Smooth muscle cell (in vitro differentiated cells): ENCODE measurements at regions not wholly inside any gene's neighbourhood (a gene's known extent, or its start where the extent isn't known, plus 50 kb on each side); places are given as distances from the start of the nearest gene placed in this dataset.

Experiments
- DNase-seq: peaks from one replicate; lab custom pipeline; 2025; ENCODE audit not compliant: unreplicated experiment; lab: John Stamatoyannopoulos, UW
- H2AFZ ChIP-seq: fragments of 200-600 bp; sonication (generic); 2 replicates; pipeline ENCODE4 v1.6.0; 2016; ENCODE audit warnings: antibody characterized with exemption, low read depth, mild to moderate bottlenecking
- H3F3A ChIP-seq: fragments of 200-600 bp; sonication (generic); 2 replicates; pipeline ENCODE4 v1.6.0; 2017; ENCODE audit warnings: antibody characterized with exemption, low read depth
- H3K27ac ChIP-seq: fragments of 200-600 bp; sonication (generic); 2 replicates; pipeline ENCODE4 v1.5.1; 2016; ENCODE audit warnings: low read depth, mild to moderate bottlenecking
- H3K27me3 ChIP-seq: fragments of 200-600 bp; sonication (generic); 2 replicates; pipeline ENCODE4 v1.6.1; 2016; ENCODE audit warnings: low read depth, mild to moderate bottlenecking
- H3K36me3 ChIP-seq: fragments of 200-600 bp; sonication (generic); 2 replicates; pipeline ENCODE4 v1.5.1; 2016; ENCODE audit warnings: low read depth
- H3K4me1 ChIP-seq: fragments of 200-600 bp; sonication (generic); 2 replicates; pipeline ENCODE4 v1.5.1; 2016; ENCODE audit warnings: low read depth
- H3K4me2 ChIP-seq: fragments of 200-600 bp; sonication (generic); 2 replicates; pipeline ENCODE4 v1.6.0; 2016; ENCODE audit warnings: mild to moderate bottlenecking
- H3K4me3 ChIP-seq: fragments of 200-600 bp; sonication (generic); 2 replicates; pipeline ENCODE4 v1.5.1; 2016; ENCODE audit warnings: mild to moderate bottlenecking
- H3K79me2 ChIP-seq: fragments of 200-600 bp; sonication (generic); 2 replicates; pipeline ENCODE4 v1.6.0; 2016; ENCODE audit warnings: low read depth, mild to moderate bottlenecking
- H3K9ac ChIP-seq: fragments of 200-600 bp; sonication (generic); 2 replicates; pipeline ENCODE4 v1.6.0; 2016; ENCODE audit warnings: low read depth
- H3K9me3 ChIP-seq: fragments of 200-600 bp; sonication (generic); replicated peaks from 2 replicates; pipeline ENCODE4 v1.5.1; 2016; ENCODE audit warnings: low read depth
- H4K20me1 ChIP-seq: fragments of 200-600 bp; sonication (generic); 2 replicates; pipeline ENCODE4 v1.6.0; 2016; ENCODE audit warnings: low read depth
- CTCF ChIP-seq: fragments of 200-600 bp; sonication (generic); IDR thresholded peaks from 2 replicates; pipeline ENCODE4 v1.5.1; 2017; ENCODE audit warnings: borderline replicate concordance, mild to moderate bottlenecking, antibody characterized with exemption; ENCODE audit not compliant: insufficient read depth, poor library complexity, severe bottlenecking
- WGBS: methylation state at CpG from one replicate; pipeline ENCODE4 v1.1.7; 2016; ENCODE audit warnings: low lambda C conversion rate; 5-methylcytosine and 5-hydroxymethylcytosine counted together

DNA sequence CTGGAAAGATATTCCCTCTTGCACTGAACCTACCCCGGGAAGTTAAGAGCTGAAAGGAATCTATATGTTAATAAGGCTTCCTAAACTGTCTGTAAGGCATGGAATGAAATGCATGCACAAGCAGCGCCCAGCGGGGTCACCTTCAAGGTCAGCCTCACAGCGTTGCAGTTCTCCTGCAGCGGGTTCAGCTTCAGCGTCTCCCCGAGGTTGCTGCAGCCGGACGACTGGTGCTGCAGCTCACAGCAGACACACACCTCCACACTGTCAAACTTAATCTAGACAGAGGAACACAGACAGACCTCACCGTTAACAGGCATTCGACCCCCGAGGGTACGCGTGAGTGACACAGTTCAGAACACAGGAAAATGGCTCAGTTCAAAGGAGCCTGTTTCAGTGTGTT is 73.3 kb downstream of the NSMCE3 start:
- no peak for DNase-seq
- Histone ChIP-seq H3K9me3 (no peaks in the 10 kb centered on the region), H3K36me3 (no peaks in the 10 kb centered on the region), H3F3A (no peaks in the 10 kb centered on the region), H2AFZ (no peak overlapping the region), H3K79me2 (no peaks in the 10 kb centered on the region), H3K27ac (no peak overlapping the region), H3K27me3 (no peaks in the 10 kb centered on the region), H3K4me3 (no peak overlapping the region), H4K20me1 (no peaks in the 10 kb centered on the region), H3K4me1 (no peaks in the 10 kb centered on the region), H3K4me2 (no peak overlapping the region), H3K9ac (no peak overlapping the region)
- no peak for TF ChIP-seq CTCF
- WGBS: 35% methylated on average over 14 of the region's 14 CpGs

- DNase-seq: no peak
- no peak overlapping the region for H2AFZ ChIP-seq
- no peaks in the 10 kb centered on the region for H3F3A ChIP-seq
- 96% methylated on average over 10 of the region's 10 CpGs for WGBS
- no peaks in the 10 kb centered on the region for H3K9me3 ChIP-seq
- H3K4me1 ChIP-seq: no peaks in the 10 kb centered on the region
- H3K4me2 ChIP-seq: no peak overlapping the region
- H3K79me2 ChIP-seq: no peaks in the 10 kb centered on the region
- H3K27me3 ChIP-seq: no peaks in the 10 kb centered on the region
- H4K20me1 ChIP-seq: no peaks in the 10 kb centered on the region
- H3K27ac ChIP-seq: no peak overlapping the region
- TF ChIP-seq CTCF: no peak
- H3K36me3 ChIP-seq: no peaks in the 10 kb centered on the region
- H3K9ac ChIP-seq: no peak overlapping the region
- H3K4me3 ChIP-seq: no peak overlapping the region
These were observed 74.8 kb downstream of the NSMCE3 start for GRCh38 chr15:29194866-29195265.

DNA sequence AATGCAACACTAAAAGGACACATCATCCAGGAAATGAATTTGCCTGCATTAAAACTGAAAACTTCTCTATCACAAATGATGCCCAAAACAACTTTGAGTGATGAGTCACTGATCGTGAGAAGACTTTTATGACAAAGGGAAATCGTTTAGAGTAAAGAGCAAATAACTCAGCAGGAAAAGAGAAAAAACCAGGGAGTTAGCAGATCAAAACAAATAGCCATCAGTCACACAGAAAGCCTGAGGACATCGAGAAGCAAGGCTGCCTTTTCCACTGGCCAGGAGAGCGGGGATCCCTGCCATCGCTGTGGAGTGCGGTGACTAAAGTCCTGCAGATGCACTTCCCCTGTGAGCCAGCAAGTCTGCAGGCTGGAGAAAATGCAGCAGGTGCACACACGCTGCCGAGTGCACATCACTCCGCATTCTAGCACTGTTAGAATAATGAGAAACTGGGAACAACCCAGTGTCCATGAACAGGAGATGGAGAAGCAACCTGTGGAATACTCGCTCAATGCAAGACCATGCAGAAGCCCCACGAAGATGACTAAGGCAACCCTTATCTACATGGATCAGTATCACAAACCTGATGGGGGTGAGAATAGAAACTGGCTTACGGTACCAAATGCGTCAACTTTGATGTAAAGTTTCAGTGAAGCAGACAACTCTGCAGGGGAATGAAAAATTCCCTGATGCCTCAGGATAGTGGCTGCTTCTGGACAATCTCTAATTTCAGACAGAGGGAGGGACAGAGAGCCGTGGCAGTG is 86.4 kb downstream of the NSMCE3 start:
- Histone ChIP-seq H3F3A (no peaks in the 10 kb centered on the region), H3K36me3 (no peaks in the 10 kb centered on the region), H3K9ac (no peak overlapping the region), H3K27me3 (no peaks in the 10 kb centered on the region), H3K4me3 (no peak overlapping the region), H2AFZ (no peak overlapping the region), H3K4me2 (peak overlapping the region; percentile 1), H3K9me3 (no peaks in the 10 kb centered on the region), H4K20me1 (no peaks in the 10 kb centered on the region), H3K4me1 (no peaks in the 10 kb centered on the region), H3K27ac (no peak overlapping the region), H3K79me2 (no peaks in the 10 kb centered on the region)
- WGBS: 48% methylated on average over 14 of the region's 14 CpGs
- DNase-seq: no peak
- TF ChIP-seq CTCF: no peak

- no peak overlapping the region for H2AFZ ChIP-seq
- no peaks in the 10 kb centered on the region for H3K79me2 ChIP-seq
- no peak for DNase-seq
- no peak overlapping the region for H3K27ac ChIP-seq
- no peak overlapping the region for H3K4me3 ChIP-seq
- 44% methylated on average over 2 of the region's 2 CpGs for WGBS
- H4K20me1 ChIP-seq: no peaks in the 10 kb centered on the region
- H3K4me2 ChIP-seq: peak overlapping the region; percentile 1
- H3K9ac ChIP-seq: no peak overlapping the region
- TF ChIP-seq CTCF: no peak
- H3K9me3 ChIP-seq: no peaks in the 10 kb centered on the region
- H3K36me3 ChIP-seq: no peaks in the 10 kb centered on the region
- no peaks in the 10 kb centered on the region for H3K4me1 ChIP-seq
- no peaks in the 10 kb centered on the region for H3K27me3 ChIP-seq
- H3F3A ChIP-seq: no peaks in the 10 kb centered on the region
These were observed 87.0 kb downstream of the NSMCE3 start for GRCh38 chr15:29182590-29182989.
